ENCODE measurements at regions not wholly inside any gene's neighbourhood (a gene's known extent, or its start where the extent isn't known, plus 50 kb on each side); places are given as distances from the start of the nearest gene placed in this dataset.
"Not testable (repeated sequence)": the region's sequence is repeated elsewhere in the genome, so short reads cannot be mapped to it uniquely, and the experiment has no call there.

DNA sequence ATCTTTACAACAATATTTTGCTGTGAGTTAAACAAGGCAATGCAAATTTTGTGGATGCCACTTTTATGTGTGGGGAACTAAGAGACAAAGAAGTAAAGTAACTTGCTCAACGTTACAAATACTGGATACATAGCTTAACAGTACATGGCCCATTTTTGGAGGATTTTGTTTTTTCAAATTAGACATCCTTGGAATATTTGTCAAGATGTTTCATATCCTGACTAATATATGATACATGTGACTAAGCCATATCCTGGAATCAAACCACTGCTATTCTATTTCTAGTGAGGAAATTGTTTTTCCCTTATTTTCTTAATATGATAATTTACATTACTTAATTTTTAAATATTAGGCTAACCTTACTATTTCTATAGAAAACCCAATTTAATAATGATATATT is 529.8 kb downstream of the DMRTA1 start:
- no peak for DNase-seq (ENCODE audit: low spot score)
- Mint-ChIP-seq H3K4me1 (ENCODE audit: low read depth) (peaks cover 6% of the 10 kb centered on the region), H3K27ac (ENCODE audit: unreplicated experiment) (no peak overlapping the region), H3K4me3 (ENCODE audit: unreplicated experiment) (no peak overlapping the region), H3K9me3 (ENCODE audit: low read depth) (no peaks in the 10 kb centered on the region), H3K27me3 (ENCODE audit: low read depth) (no peaks in the 10 kb centered on the region), H3K36me3 (ENCODE audit: low read depth) (no peaks in the 10 kb centered on the region)
- TF ChIP-seq CTCF (IDR thresholded peaks at IDR 0.05) = no peak

DNA sequence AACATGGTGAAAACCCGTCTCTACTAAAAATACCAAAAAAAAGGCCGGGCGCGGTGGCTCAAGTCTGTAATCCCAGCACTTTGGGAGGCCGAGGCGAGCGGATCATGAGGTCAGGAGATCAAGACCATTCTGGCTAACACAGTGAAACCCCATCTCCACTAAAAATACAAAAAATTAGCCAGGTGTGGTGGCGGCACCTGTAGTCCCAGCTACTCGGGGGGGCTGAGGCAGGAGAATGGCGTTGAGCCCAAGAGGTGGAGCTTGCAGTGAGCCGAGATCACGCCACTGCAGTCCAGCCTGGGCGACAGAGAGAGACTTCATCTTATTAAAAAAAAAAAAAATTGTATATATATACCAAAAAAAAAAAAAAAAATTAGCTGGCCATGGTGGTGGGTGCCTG is 533.8 kb downstream of the DMRTA1 start:
- not testable (repeated sequence) for H3K9me3 Mint-ChIP-seq (ENCODE audit: low read depth); H3K36me3 Mint-ChIP-seq (ENCODE audit: low read depth); H3K27me3 Mint-ChIP-seq (ENCODE audit: low read depth); H3K27ac Mint-ChIP-seq (ENCODE audit: unreplicated experiment); H3K4me1 Mint-ChIP-seq (ENCODE audit: low read depth); DNase-seq (ENCODE audit: low spot score); H3K4me3 Mint-ChIP-seq (ENCODE audit: unreplicated experiment)

- H3K27ac Mint-ChIP-seq (ENCODE audit: unreplicated experiment) = no peak overlapping the region
- no peak overlapping the region for H3K4me3 Mint-ChIP-seq (ENCODE audit: unreplicated experiment)
- H3K36me3 Mint-ChIP-seq (ENCODE audit: low read depth) = no peaks in the 10 kb centered on the region
- H3K27me3 Mint-ChIP-seq (ENCODE audit: low read depth) = no peaks in the 10 kb centered on the region
- H3K4me1 Mint-ChIP-seq (ENCODE audit: low read depth) = no peaks in the 10 kb centered on the region
- no peak for DNase-seq (ENCODE audit: low spot score)
- no peak for TF ChIP-seq CTCF (IDR thresholded peaks at IDR 0.05)
- peaks cover 2% of the 10 kb centered on the region for H3K9me3 Mint-ChIP-seq (ENCODE audit: low read depth)
These were observed 539.9 kb downstream of the DMRTA1 start for GRCh38 chr9:22986556-22986955.

- no peak overlapping the region for H3K27ac Mint-ChIP-seq (ENCODE audit: unreplicated experiment)
- H3K36me3 Mint-ChIP-seq (ENCODE audit: low read depth) = no peaks in the 10 kb centered on the region
- no peak for TF ChIP-seq CTCF (IDR thresholded peaks at IDR 0.05)
- H3K27me3 Mint-ChIP-seq (ENCODE audit: low read depth) = peaks cover 6% of the 10 kb centered on the region
- DNase-seq (ENCODE audit: low spot score) = no peak
- H3K9me3 Mint-ChIP-seq (ENCODE audit: low read depth) = peaks cover 2% of the 10 kb centered on the region
- no peaks in the 10 kb centered on the region for H3K4me1 Mint-ChIP-seq (ENCODE audit: low read depth)
- no peak overlapping the region for H3K4me3 Mint-ChIP-seq (ENCODE audit: unreplicated experiment)
These were observed 543.7 kb downstream of the DMRTA1 start for GRCh38 chr9:22990349-22990748.

- H3K4me1 Mint-ChIP-seq (ENCODE audit: low read depth) = no peaks in the 10 kb centered on the region
- H3K27ac Mint-ChIP-seq (ENCODE audit: unreplicated experiment) = no peak overlapping the region
- DNase-seq (ENCODE audit: low spot score) = no peak
- no peak overlapping the region for H3K4me3 Mint-ChIP-seq (ENCODE audit: unreplicated experiment)
- peaks cover 7% of the 10 kb centered on the region for H3K9me3 Mint-ChIP-seq (ENCODE audit: low read depth)
- peaks cover 6% of the 10 kb centered on the region for H3K27me3 Mint-ChIP-seq (ENCODE audit: low read depth)
- H3K36me3 Mint-ChIP-seq (ENCODE audit: low read depth) = no peaks in the 10 kb centered on the region
- no peak for TF ChIP-seq CTCF (IDR thresholded peaks at IDR 0.05)
These were observed 546.2 kb downstream of the DMRTA1 start for GRCh38 chr9:22992780-22993179.

GRCh38 chr9:22997923-22998322 is 551.3 kb downstream of the DMRTA1 start:
- Mint-ChIP-seq H3K27ac (ENCODE audit: unreplicated experiment) (no peak overlapping the region), H3K4me1 (ENCODE audit: low read depth) (no peaks in the 10 kb centered on the region), H3K9me3 (ENCODE audit: low read depth) (peaks cover 12% of the 10 kb centered on the region), H3K27me3 (ENCODE audit: low read depth) (peaks cover 9% of the 10 kb centered on the region), H3K4me3 (ENCODE audit: unreplicated experiment) (no peak overlapping the region), H3K36me3 (ENCODE audit: low read depth) (no peaks in the 10 kb centered on the region)
- no peak for TF ChIP-seq CTCF (IDR thresholded peaks at IDR 0.05)
- DNase-seq (ENCODE audit: low spot score) = no peak
